ENCODE measurements at regions not wholly inside any gene's neighbourhood (a gene's known extent, or its start where the extent isn't known, plus 50 kb on each side); places are given as distances from the start of the nearest gene placed in this dataset.
"Not testable (repeated sequence)": the region's sequence is repeated elsewhere in the genome, so short reads cannot be mapped to it uniquely, and the experiment has no call there.

- DNase-seq, result no peak
Measured at GRCh38 chr2:144630459-144631215, 110.7 kb upstream of the ZEB2 start.

GRCh38 chr2:144629935-144630334 lies 110.0 kb upstream of the ZEB2 start:
- DNase-seq, result no peak

GRCh38 chr2:144628566-144628965 lies 108.6 kb upstream of the ZEB2 start:
- no peak for DNase-seq

- no peak for DNase-seq
Measured at GRCh38 chr2:144625626-144626025, 105.7 kb upstream of the ZEB2 start.

GRCh38 chr2:144625226-144625625 lies 105.3 kb upstream of the ZEB2 start:
- DNase-seq, result no peak

GRCh38 chr2:144624451-144624850 lies 104.5 kb upstream of the ZEB2 start:
- no peak for DNase-seq

- not testable (repeated sequence) for DNase-seq
Measured at GRCh38 chr2:144622373-144622772, 102.5 kb upstream of the ZEB2 start.

- DNase-seq, result no peak
Measured at GRCh38 chr2:144621266-144621665, 101.3 kb upstream of the ZEB2 start.

- DNase-seq, result no peak
Measured at GRCh38 chr2:144619760-144620159, 99.8 kb upstream of the ZEB2 start.

- not testable (repeated sequence) for DNase-seq
Measured at GRCh38 chr2:144617171-144617570, 97.3 kb upstream of the ZEB2 start.

GRCh38 chr2:144615866-144616565 lies 96.1 kb upstream of the ZEB2 start:
- DNase-seq, result no peak

GRCh38 chr2:144607891-144608521 lies 88.1 kb upstream of the ZEB2 start:
- DNase-seq, result no peak

GRCh38 chr2:144607099-144607498 lies 87.2 kb upstream of the ZEB2 start:
- DNase-seq, result no peak

GRCh38 chr2:144606466-144607095 lies 86.7 kb upstream of the ZEB2 start:
- no peak for DNase-seq

- DNase-seq, result no peak
Measured at GRCh38 chr2:144605231-144605840, 85.4 kb upstream of the ZEB2 start.

GRCh38 chr2:144603334-144603733 lies 83.4 kb upstream of the ZEB2 start:
- no peak for DNase-seq

GRCh38 chr2:144598906-144599305 lies 79.0 kb upstream of the ZEB2 start:
- DNase-seq, result no peak

GRCh38 chr2:144597894-144598593 lies 78.1 kb upstream of the ZEB2 start:
- DNase-seq, result no peak

- DNase-seq, result no peak
Measured at GRCh38 chr2:144597388-144597787, 77.5 kb upstream of the ZEB2 start.

- no peak for DNase-seq
Measured at GRCh38 chr2:144596073-144596871, 76.4 kb upstream of the ZEB2 start.

GRCh38 chr2:144595686-144596072 lies 75.8 kb upstream of the ZEB2 start:
- DNase-seq, result no peak

GRCh38 chr2:144595279-144595678 lies 75.4 kb upstream of the ZEB2 start:
- DNase-seq, result no peak

Data from NCI-H187 treated with DMSO at 0.1 percent for 48 hours (cell line).